K562 (cell line): ENCODE measurements at regions not wholly inside any gene's neighbourhood (a gene's known extent, or its start where the extent isn't known, plus 50 kb on each side); places are given as distances from the start of the nearest gene placed in this dataset.

Source experiments
- BRCA1 ChIP-seq, 2 experiments: fragments of 450-650 bp in 1 of 2; sonication (generic) in 1 of 2; formaldehyde crosslinking in 1 of 2; IDR thresholded peaks; 2 replicates each; pipeline versions ENCODE4 v1.5.0 to v1.6.1; 2017 to 2020; ENCODE audit warnings: mild to moderate bottlenecking in 1 of 2, missing genetic modification reagents in 1 of 2
- EGR1 ChIP-seq: fragments of 450-650 bp; conservative IDR thresholded peaks from 2 replicates; pipeline ENCODE4 v1.6.1; 2017; ENCODE audit warnings: mild to moderate bottlenecking
- IRF2 ChIP-seq: sonication (generic); formaldehyde crosslinking; IDR thresholded peaks from 2 replicates; pipeline ENCODE4 v1.8.1; 2022; ENCODE audit warnings: mild to moderate bottlenecking, missing genetic modification reagents
- LCOR ChIP-seq: sonication (generic); formaldehyde crosslinking; IDR thresholded peaks from 2 replicates; pipeline ENCODE4 v1.8.0; 2022; ENCODE audit warnings: mild to moderate bottlenecking, missing genetic modification reagents
- POLR2A ChIP-seq: fragments of 450-650 bp; conservative IDR thresholded peaks from 2 replicates; pipeline ENCODE4 v1.6.1; 2016
- TCF7L2 ChIP-seq: fragments of 150-350 bp; IDR thresholded peaks from 2 replicates; pipeline ENCODE4 v1.6.1; 2016; ENCODE audit warnings: low read depth, mild to moderate bottlenecking, low read length, moderate library complexity
- ZNF146 ChIP-seq: IDR thresholded peaks from one replicate; pipeline ENCODE4 v1.6.1; 2018; ENCODE audit warnings: missing compliant biosample characterization; ENCODE audit not compliant: unreplicated experiment
- ZNF23 ChIP-seq: fragments of 250-450 bp; sonication (Bioruptor Pico); IDR thresholded peaks from 2 replicates; pipeline ENCODE4 v1.4.0; 2020; ENCODE audit warnings: mild to moderate bottlenecking
- ZNF324 ChIP-seq: fragments of 250-450 bp; sonication (Bioruptor Pico); IDR thresholded peaks from 2 replicates; pipeline ENCODE4 v1.4.0; 2020; ENCODE audit warnings: mild to moderate bottlenecking
- TF ChIP-seq, protein P1 (sequence below), 3 experiments: IDR thresholded peaks in 2 of 3; conservative IDR thresholded peaks in 1 of 3; 2 replicates each; pipeline ENCODE4 v1.5.1; 2011 to 2012; ENCODE audit warnings: low read length in 3 of 3, mild to moderate bottlenecking in 3 of 3, control low read depth in 2 of 3, improper control_type of control experiment in 1 of 3, inconsistent platforms in 1 of 3, low read depth in 1 of 3, mixed read lengths in 1 of 3, moderate library complexity in 1 of 3; ENCODE audit not compliant: insufficient read depth in 2 of 3
- TF ChIP-seq, protein P2 (sequence below), 2 experiments: IDR thresholded peaks; 2 replicates each; pipeline ENCODE4 v1.6.1; 2012; ENCODE audit warnings: improper control_type of control experiment in 2 of 2, low read depth in 2 of 2, low read length in 2 of 2, borderline replicate concordance in 1 of 2
- TF ChIP-seq, protein P3 (sequence below): sonication (generic); formaldehyde crosslinking; IDR thresholded peaks from 2 replicates; pipeline ENCODE4 v1.8.1; 2023; ENCODE audit warnings: mild to moderate bottlenecking, missing genetic modification reagents

DNA sequence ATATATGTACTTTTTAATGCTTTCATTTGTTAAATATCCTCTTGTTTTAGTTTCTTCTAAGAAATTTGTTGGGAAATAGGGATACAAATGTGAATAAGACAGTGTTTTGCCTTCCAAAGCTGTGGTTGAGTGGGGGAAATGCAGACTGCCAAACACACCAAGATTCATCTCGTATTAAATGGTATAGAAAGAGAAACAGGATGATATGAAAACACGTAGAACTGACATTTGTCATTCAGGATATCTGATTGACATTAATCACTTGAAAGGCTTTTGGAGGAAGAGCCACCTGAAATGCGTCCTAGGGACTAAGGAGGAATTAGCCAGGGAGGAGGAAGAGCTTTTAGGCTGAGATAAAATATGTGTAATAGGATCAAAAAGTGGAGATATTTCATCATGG is 287.4 kb upstream of the SEMA3C start:
- TF ChIP-seq, protein P1, sequence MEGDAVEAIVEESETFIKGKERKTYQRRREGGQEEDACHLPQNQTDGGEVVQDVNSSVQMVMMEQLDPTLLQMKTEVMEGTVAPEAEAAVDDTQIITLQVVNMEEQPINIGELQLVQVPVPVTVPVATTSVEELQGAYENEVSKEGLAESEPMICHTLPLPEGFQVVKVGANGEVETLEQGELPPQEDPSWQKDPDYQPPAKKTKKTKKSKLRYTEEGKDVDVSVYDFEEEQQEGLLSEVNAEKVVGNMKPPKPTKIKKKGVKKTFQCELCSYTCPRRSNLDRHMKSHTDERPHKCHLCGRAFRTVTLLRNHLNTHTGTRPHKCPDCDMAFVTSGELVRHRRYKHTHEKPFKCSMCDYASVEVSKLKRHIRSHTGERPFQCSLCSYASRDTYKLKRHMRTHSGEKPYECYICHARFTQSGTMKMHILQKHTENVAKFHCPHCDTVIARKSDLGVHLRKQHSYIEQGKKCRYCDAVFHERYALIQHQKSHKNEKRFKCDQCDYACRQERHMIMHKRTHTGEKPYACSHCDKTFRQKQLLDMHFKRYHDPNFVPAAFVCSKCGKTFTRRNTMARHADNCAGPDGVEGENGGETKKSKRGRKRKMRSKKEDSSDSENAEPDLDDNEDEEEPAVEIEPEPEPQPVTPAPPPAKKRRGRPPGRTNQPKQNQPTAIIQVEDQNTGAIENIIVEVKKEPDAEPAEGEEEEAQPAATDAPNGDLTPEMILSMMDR (IDR thresholded peaks at IDR 0.05 in 2 of 3, conservative IDR thresholded peaks at IDR 0.05 in 1 of 3; ENCODE audit: insufficient read depth in 2 of 3, low read depth in 1 of 3, low read length in 3 of 3), result no peak
- TF ChIP-seq LCOR (CRISPR knock-in tag) (no peak), IRF2 (CRISPR knock-in tag) (no peak), POLR2A (no peak), EGR1 (no peak), TCF7L2 (no peak), ZNF146 (CRISPR knock-in tag) (no peak), BRCA1 (IDR thresholded peaks at IDR 0.05) (no peak), BRCA1 (CRISPR knock-in tag; IDR thresholded peaks at IDR 0.05) (no peak), ZNF324 (CRISPR knock-in tag) (no peak), ZNF23 (CRISPR knock-in tag) (no peak)
- TF ChIP-seq, protein P2, sequence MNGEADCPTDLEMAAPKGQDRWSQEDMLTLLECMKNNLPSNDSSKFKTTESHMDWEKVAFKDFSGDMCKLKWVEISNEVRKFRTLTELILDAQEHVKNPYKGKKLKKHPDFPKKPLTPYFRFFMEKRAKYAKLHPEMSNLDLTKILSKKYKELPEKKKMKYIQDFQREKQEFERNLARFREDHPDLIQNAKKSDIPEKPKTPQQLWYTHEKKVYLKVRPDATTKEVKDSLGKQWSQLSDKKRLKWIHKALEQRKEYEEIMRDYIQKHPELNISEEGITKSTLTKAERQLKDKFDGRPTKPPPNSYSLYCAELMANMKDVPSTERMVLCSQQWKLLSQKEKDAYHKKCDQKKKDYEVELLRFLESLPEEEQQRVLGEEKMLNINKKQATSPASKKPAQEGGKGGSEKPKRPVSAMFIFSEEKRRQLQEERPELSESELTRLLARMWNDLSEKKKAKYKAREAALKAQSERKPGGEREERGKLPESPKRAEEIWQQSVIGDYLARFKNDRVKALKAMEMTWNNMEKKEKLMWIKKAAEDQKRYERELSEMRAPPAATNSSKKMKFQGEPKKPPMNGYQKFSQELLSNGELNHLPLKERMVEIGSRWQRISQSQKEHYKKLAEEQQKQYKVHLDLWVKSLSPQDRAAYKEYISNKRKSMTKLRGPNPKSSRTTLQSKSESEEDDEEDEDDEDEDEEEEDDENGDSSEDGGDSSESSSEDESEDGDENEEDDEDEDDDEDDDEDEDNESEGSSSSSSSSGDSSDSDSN (IDR thresholded peaks at IDR 0.05; ENCODE audit: borderline replicate concordance in 1 of 2, low read depth in 2 of 2, low read length in 2 of 2), result no peak
- TF ChIP-seq, protein P3, sequence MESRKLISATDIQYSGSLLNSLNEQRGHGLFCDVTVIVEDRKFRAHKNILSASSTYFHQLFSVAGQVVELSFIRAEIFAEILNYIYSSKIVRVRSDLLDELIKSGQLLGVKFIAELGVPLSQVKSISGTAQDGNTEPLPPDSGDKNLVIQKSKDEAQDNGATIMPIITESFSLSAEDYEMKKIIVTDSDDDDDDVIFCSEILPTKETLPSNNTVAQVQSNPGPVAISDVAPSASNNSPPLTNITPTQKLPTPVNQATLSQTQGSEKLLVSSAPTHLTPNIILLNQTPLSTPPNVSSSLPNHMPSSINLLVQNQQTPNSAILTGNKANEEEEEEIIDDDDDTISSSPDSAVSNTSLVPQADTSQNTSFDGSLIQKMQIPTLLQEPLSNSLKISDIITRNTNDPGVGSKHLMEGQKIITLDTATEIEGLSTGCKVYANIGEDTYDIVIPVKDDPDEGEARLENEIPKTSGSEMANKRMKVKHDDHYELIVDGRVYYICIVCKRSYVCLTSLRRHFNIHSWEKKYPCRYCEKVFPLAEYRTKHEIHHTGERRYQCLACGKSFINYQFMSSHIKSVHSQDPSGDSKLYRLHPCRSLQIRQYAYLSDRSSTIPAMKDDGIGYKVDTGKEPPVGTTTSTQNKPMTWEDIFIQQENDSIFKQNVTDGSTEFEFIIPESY (CRISPR knock-in tag), result no peak
